ENCODE measurements at regions not wholly inside any gene's neighbourhood (a gene's known extent, or its start where the extent isn't known, plus 50 kb on each side); places are given as distances from the start of the nearest gene placed in this dataset.

- Histone ChIP-seq H3K4me1 (no peaks in the 10 kb centered on the region), H3K9me3 (no peaks in the 10 kb centered on the region), H3K27ac (no peak overlapping the region), H3K4me3 (no peak overlapping the region), H3K36me3 (no peaks in the 10 kb centered on the region), H3K27me3 (no peaks in the 10 kb centered on the region)
- DNase-seq (ENCODE audit: low spot score): no peak
- TF ChIP-seq CTCF (IDR thresholded peaks at IDR 0.05): no peak
Observed at GRCh38 chr18:6600667-6601167, 128.8 kb upstream of the ARHGAP28 start.

- DNase-seq (ENCODE audit: low spot score): no peak
- no peaks in the 10 kb centered on the region for H3K4me1 ChIP-seq
- no peaks in the 10 kb centered on the region for H3K9me3 ChIP-seq
- no peak overlapping the region for H3K4me3 ChIP-seq
- TF ChIP-seq CTCF (IDR thresholded peaks at IDR 0.05): no peak
- H3K27me3 ChIP-seq: no peaks in the 10 kb centered on the region
- H3K27ac ChIP-seq: no peak overlapping the region
- no peaks in the 10 kb centered on the region for H3K36me3 ChIP-seq
Observed at GRCh38 chr18:6601241-6601640, 128.3 kb upstream of the ARHGAP28 start.

- no peaks in the 10 kb centered on the region for H3K4me1 ChIP-seq
- no peak for TF ChIP-seq CTCF (IDR thresholded peaks at IDR 0.05)
- no peaks in the 10 kb centered on the region for H3K9me3 ChIP-seq
- H3K36me3 ChIP-seq: no peaks in the 10 kb centered on the region
- DNase-seq (ENCODE audit: low spot score): no peak
- H3K27me3 ChIP-seq: no peaks in the 10 kb centered on the region
- no peak overlapping the region for H3K4me3 ChIP-seq
- H3K27ac ChIP-seq: no peak overlapping the region
Observed at GRCh38 chr18:6602365-6602764, 127.2 kb upstream of the ARHGAP28 start.

GRCh38 chr18:6604573-6604941 is 125.0 kb upstream of the ARHGAP28 start:
- Histone ChIP-seq H3K27ac (no peak overlapping the region), H3K4me1 (no peaks in the 10 kb centered on the region), H3K4me3 (no peak overlapping the region), H3K36me3 (no peaks in the 10 kb centered on the region), H3K9me3 (no peaks in the 10 kb centered on the region), H3K27me3 (no peaks in the 10 kb centered on the region)
- no peak for DNase-seq (ENCODE audit: low spot score)
- no peak for TF ChIP-seq CTCF (IDR thresholded peaks at IDR 0.05)

- H3K9me3 ChIP-seq: no peaks in the 10 kb centered on the region
- H3K27ac ChIP-seq: no peak overlapping the region
- H3K36me3 ChIP-seq: no peaks in the 10 kb centered on the region
- no peaks in the 10 kb centered on the region for H3K4me1 ChIP-seq
- TF ChIP-seq CTCF (IDR thresholded peaks at IDR 0.05): no peak
- no peak overlapping the region for H3K4me3 ChIP-seq
- no peaks in the 10 kb centered on the region for H3K27me3 ChIP-seq
- no peak for DNase-seq (ENCODE audit: low spot score)
Observed at GRCh38 chr18:6605115-6605869, 124.2 kb upstream of the ARHGAP28 start.

Data from right atrium auricular region (tissue), 2 donors.